ENCODE measurements at regions not wholly inside any gene's neighbourhood (a gene's known extent, or its start where the extent isn't known, plus 50 kb on each side); places are given as distances from the start of the nearest gene placed in this dataset.

GRCh38 chr11:70643642-70644041, 245.3 kb downstream of the CTTN start:
- Histone ChIP-seq H3K4me3 (ENCODE audit: low read length in 3 of 3) (no peak overlapping the region), H3K4me1 (ENCODE audit: control insufficient read depth in 3 of 3, insufficient read depth in 3 of 3, low read length in 3 of 3) (no peaks in the 10 kb centered on the region), H3K9ac (ENCODE audit: low read depth in 1 of 3, low read length in 3 of 3) (no peak overlapping the region), H3K36me3 (ENCODE audit: control insufficient read depth in 3 of 3, insufficient read depth in 3 of 3, low read length in 3 of 3) (no peaks in the 10 kb centered on the region), H3K27ac (ENCODE audit: low read depth, low read length) (no peak overlapping the region), H3K9me3 (ENCODE audit: control insufficient read depth in 3 of 3, low read length in 3 of 3) (no peaks in the 10 kb centered on the region), H3K27me3 (ENCODE audit: control insufficient read depth in 3 of 3, insufficient read depth in 3 of 3, low read length in 3 of 3) (peaks cover 29 to 53% (median 43%) of the 10 kb centered on the region in 3 donors)

GRCh38 chr11:70644343-70645060, 246.2 kb downstream of the CTTN start:
- H3K4me3 ChIP-seq (ENCODE audit: low read length in 3 of 3), result no peak overlapping the region
- H3K4me1 ChIP-seq (ENCODE audit: control insufficient read depth in 3 of 3, insufficient read depth in 3 of 3, low read length in 3 of 3), result no peaks in the 10 kb centered on the region
- H3K9ac ChIP-seq (ENCODE audit: low read depth in 1 of 3, low read length in 3 of 3), result no peak overlapping the region
- H3K27ac ChIP-seq (ENCODE audit: low read depth, low read length), result no peak overlapping the region
- H3K9me3 ChIP-seq (ENCODE audit: control insufficient read depth in 3 of 3, low read length in 3 of 3), result no peaks in the 10 kb centered on the region
- peaks cover 29 to 56% (median 43%) of the 10 kb centered on the region in 3 donors for H3K27me3 ChIP-seq (ENCODE audit: control insufficient read depth in 3 of 3, insufficient read depth in 3 of 3, low read length in 3 of 3)
- H3K36me3 ChIP-seq (ENCODE audit: control insufficient read depth in 3 of 3, insufficient read depth in 3 of 3, low read length in 3 of 3), result no peaks in the 10 kb centered on the region

GRCh38 chr11:70645537-70645936, 247.2 kb downstream of the CTTN start:
- H3K36me3 ChIP-seq (ENCODE audit: control insufficient read depth in 3 of 3, insufficient read depth in 3 of 3, low read length in 3 of 3), result no peaks in the 10 kb centered on the region
- peaks cover 29 to 52% (median 41%) of the 10 kb centered on the region in 3 donors for H3K27me3 ChIP-seq (ENCODE audit: control insufficient read depth in 3 of 3, insufficient read depth in 3 of 3, low read length in 3 of 3)

DNA sequence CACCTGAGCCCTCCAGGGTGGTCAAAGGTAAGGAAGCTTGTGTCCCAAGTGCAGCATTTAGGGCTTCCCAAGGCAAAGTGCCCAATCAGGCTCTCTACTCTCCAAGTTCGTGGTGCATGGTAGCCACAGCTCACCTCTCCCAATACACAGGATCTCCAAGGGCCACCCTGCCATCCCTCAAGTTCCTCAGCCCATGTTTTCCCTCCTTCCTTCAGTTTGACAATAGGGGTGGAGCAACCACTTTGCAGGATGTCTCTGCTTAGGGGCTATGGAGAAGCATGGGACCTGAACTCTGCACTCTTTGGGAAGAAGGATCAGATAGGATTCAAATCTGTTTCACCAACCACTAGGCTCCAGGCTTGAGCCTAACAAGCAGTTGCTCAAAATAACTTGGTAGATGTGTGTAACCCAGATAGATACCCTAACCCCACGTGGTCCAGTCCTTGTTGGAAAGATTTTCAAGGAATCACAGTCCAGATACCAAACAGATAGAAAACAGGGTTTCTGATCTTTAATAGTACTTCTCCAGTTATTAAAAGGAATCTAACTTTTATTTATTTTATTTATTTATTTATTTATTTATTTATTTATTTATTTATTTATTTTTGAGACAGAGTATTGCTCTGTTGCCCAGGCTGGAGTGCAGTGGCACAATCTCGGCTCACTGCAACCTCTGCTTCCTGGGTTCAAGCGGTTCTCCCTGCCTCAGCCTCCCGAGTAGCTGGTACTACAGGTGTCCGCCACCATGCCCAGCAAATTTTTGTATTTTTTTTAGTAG, 248.1 kb downstream of the CTTN start:
- peaks cover 27 to 49% (median 38%) of the 10 kb centered on the region in 3 donors for H3K27me3 ChIP-seq (ENCODE audit: control insufficient read depth in 3 of 3, insufficient read depth in 3 of 3, low read length in 3 of 3)
- H3K4me3 ChIP-seq (ENCODE audit: low read length in 3 of 3), result no peak overlapping the region
- no peaks in the 10 kb centered on the region for H3K36me3 ChIP-seq (ENCODE audit: control insufficient read depth in 3 of 3, insufficient read depth in 3 of 3, low read length in 3 of 3)
- H3K9ac ChIP-seq (ENCODE audit: low read depth in 1 of 3, low read length in 3 of 3), result no peak overlapping the region
- H3K9me3 ChIP-seq (ENCODE audit: control insufficient read depth in 3 of 3, low read length in 3 of 3), result no peaks in the 10 kb centered on the region
- no peaks in the 10 kb centered on the region for H3K4me1 ChIP-seq (ENCODE audit: control insufficient read depth in 3 of 3, insufficient read depth in 3 of 3, low read length in 3 of 3)
- H3K27ac ChIP-seq (ENCODE audit: low read depth, low read length), result no peak overlapping the region

More at GRCh38 chr11:70645537-70645936, 247.2 kb downstream of the CTTN start:
- Histone ChIP-seq H3K4me3 (ENCODE audit: low read length in 3 of 3) (no peak overlapping the region), H3K27ac (ENCODE audit: low read depth, low read length) (no peak overlapping the region), H3K9me3 (ENCODE audit: control insufficient read depth in 3 of 3, low read length in 3 of 3) (no peaks in the 10 kb centered on the region), H3K9ac (ENCODE audit: low read depth in 1 of 3, low read length in 3 of 3) (no peak overlapping the region), H3K4me1 (ENCODE audit: control insufficient read depth in 3 of 3, insufficient read depth in 3 of 3, low read length in 3 of 3) (no peaks in the 10 kb centered on the region)

- no peak overlapping the region for H3K9ac ChIP-seq (ENCODE audit: low read depth in 1 of 3, low read length in 3 of 3)
- H3K27ac ChIP-seq (ENCODE audit: low read depth, low read length), result no peak overlapping the region
- no peaks in the 10 kb centered on the region for H3K4me1 ChIP-seq (ENCODE audit: control insufficient read depth in 3 of 3, insufficient read depth in 3 of 3, low read length in 3 of 3)
- no peaks in the 10 kb centered on the region for H3K9me3 ChIP-seq (ENCODE audit: control insufficient read depth in 3 of 3, low read length in 3 of 3)
- H3K27me3 ChIP-seq (ENCODE audit: control insufficient read depth in 3 of 3, insufficient read depth in 3 of 3, low read length in 3 of 3), result peaks cover 23 to 40% (median 27%) of the 10 kb centered on the region in 3 donors
- H3K36me3 ChIP-seq (ENCODE audit: control insufficient read depth in 3 of 3, insufficient read depth in 3 of 3, low read length in 3 of 3), result no peaks in the 10 kb centered on the region
- no peak overlapping the region for H3K4me3 ChIP-seq (ENCODE audit: low read length in 3 of 3)
Measured at GRCh38 chr11:70647188-70648166, 249.1 kb downstream of the CTTN start.

DNA sequence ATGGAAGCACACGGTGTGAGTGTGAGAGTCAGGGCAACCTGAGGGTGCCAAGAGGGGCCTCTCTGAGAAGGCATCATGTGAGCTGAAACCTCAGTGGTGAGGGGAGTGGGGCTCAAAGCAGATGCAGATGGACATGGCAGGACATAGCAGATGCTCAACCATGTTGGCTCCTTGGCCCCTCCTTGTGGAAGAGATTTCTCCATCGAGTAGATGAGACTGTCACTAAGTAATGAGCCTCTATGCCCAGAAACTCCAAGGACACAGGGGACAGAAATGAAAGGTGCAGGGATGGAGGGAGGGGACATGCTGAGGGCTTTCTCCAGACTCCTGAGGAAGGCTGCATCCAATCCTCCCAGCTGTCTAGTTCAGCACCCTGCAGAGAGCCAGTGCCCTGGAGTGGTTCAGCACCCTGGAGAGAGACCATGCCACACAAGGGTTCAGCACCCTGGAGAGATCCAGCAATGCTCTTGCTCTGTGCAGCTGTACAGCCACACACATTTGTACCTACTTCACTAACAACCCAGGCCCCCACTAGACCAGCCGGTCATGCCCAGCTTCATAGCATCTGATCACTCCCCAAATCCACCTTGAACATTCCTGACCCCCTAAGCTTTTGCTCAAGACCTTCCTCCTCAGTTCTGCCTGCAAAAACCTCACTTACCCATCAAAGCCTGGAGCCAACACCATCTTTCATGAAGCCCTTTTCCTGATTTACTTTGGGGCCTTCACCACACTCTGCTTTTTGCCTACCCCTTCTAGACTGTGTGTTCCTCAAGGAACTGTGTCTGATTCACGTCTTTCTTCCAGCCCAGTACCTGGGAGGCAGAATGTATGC, 252.0 kb downstream of the CTTN start:
- H3K27me3 ChIP-seq (ENCODE audit: control insufficient read depth in 3 of 3, insufficient read depth in 3 of 3, low read length in 3 of 3), result peaks cover 16 to 29% (median 17%) of the 10 kb centered on the region in 3 donors
- no peaks in the 10 kb centered on the region for H3K36me3 ChIP-seq (ENCODE audit: control insufficient read depth in 3 of 3, insufficient read depth in 3 of 3, low read length in 3 of 3)
- no peaks in the 10 kb centered on the region for H3K9me3 ChIP-seq (ENCODE audit: control insufficient read depth in 3 of 3, low read length in 3 of 3)
- no peaks in the 10 kb centered on the region for H3K4me1 ChIP-seq (ENCODE audit: control insufficient read depth in 3 of 3, insufficient read depth in 3 of 3, low read length in 3 of 3)
- H3K27ac ChIP-seq (ENCODE audit: low read depth, low read length), result no peak overlapping the region
- H3K4me3 ChIP-seq (ENCODE audit: low read length in 3 of 3), result no peak overlapping the region
- H3K9ac ChIP-seq (ENCODE audit: low read depth in 1 of 3, low read length in 3 of 3), result no peak overlapping the region

GRCh38 chr11:70651031-70651430, 252.7 kb downstream of the CTTN start:
- Histone ChIP-seq H3K27me3 (ENCODE audit: control insufficient read depth in 3 of 3, insufficient read depth in 3 of 3, low read length in 3 of 3) (peaks cover 10 to 23% (median 14%) of the 10 kb centered on the region in 3 donors), H3K4me3 (ENCODE audit: low read length in 3 of 3) (no peak overlapping the region), H3K36me3 (ENCODE audit: control insufficient read depth in 3 of 3, insufficient read depth in 3 of 3, low read length in 3 of 3) (no peaks in the 10 kb centered on the region), H3K9me3 (ENCODE audit: control insufficient read depth in 3 of 3, low read length in 3 of 3) (no peaks in the 10 kb centered on the region), H3K27ac (ENCODE audit: low read depth, low read length) (no peak overlapping the region), H3K9ac (ENCODE audit: low read depth in 1 of 3, low read length in 3 of 3) (no peak overlapping the region), H3K4me1 (ENCODE audit: control insufficient read depth in 3 of 3, insufficient read depth in 3 of 3, low read length in 3 of 3) (no peaks in the 10 kb centered on the region)

- no peaks in the 10 kb centered on the region for H3K9me3 ChIP-seq (ENCODE audit: control insufficient read depth in 3 of 3, low read length in 3 of 3)
- H3K4me3 ChIP-seq (ENCODE audit: low read length in 3 of 3), result no peak overlapping the region
- peaks cover 4 to 8% (median 7%) of the 10 kb centered on the region in 3 donors for H3K27me3 ChIP-seq (ENCODE audit: control insufficient read depth in 3 of 3, insufficient read depth in 3 of 3, low read length in 3 of 3)
- peaks cover 0 to 9% (median 7%) of the 10 kb centered on the region in 3 donors for H3K4me1 ChIP-seq (ENCODE audit: control insufficient read depth in 3 of 3, insufficient read depth in 3 of 3, low read length in 3 of 3)
- no peak overlapping the region for H3K9ac ChIP-seq (ENCODE audit: low read depth in 1 of 3, low read length in 3 of 3)
- H3K27ac ChIP-seq (ENCODE audit: low read depth, low read length), result no peak overlapping the region
- H3K36me3 ChIP-seq (ENCODE audit: control insufficient read depth in 3 of 3, insufficient read depth in 3 of 3, low read length in 3 of 3), result no peaks in the 10 kb centered on the region
Measured at GRCh38 chr11:70654016-70654415, 255.7 kb downstream of the CTTN start.

GRCh38 chr11:70655816-70656215, 257.5 kb downstream of the CTTN start:
- Histone ChIP-seq H3K27me3 (ENCODE audit: control insufficient read depth in 3 of 3, insufficient read depth in 3 of 3, low read length in 3 of 3) (peaks cover 21 to 22% (median 22%) of the 10 kb centered on the region in 3 donors), H3K9ac (ENCODE audit: low read depth in 1 of 3, low read length in 3 of 3) (no peak overlapping the region), H3K4me3 (ENCODE audit: low read length in 3 of 3) (no peak overlapping the region), H3K9me3 (ENCODE audit: control insufficient read depth in 3 of 3, low read length in 3 of 3) (no peaks in the 10 kb centered on the region), H3K36me3 (ENCODE audit: control insufficient read depth in 3 of 3, insufficient read depth in 3 of 3, low read length in 3 of 3) (no peaks in the 10 kb centered on the region), H3K27ac (ENCODE audit: low read depth, low read length) (no peak overlapping the region), H3K4me1 (ENCODE audit: control insufficient read depth in 3 of 3, insufficient read depth in 3 of 3, low read length in 3 of 3) (peaks cover 0 to 9% (median 7%) of the 10 kb centered on the region in 3 donors)
